Choroid plexus epithelial cell (primary cell): ENCODE measurements at regions not wholly inside any gene's neighbourhood (a gene's known extent, or its start where the extent isn't known, plus 50 kb on each side); places are given as distances from the start of the nearest gene placed in this dataset.
"Not testable (repeated sequence)": the region's sequence is repeated elsewhere in the genome, so short reads cannot be mapped to it uniquely, and the experiment has no call there.

Source experiments
- DNase-seq: peaks from one replicate; pipeline ENCODE4 v3.0.0-alpha.2; 2010; ENCODE audit warnings: low read depth
- H3K4me3 ChIP-seq: 2 replicates; pipeline ENCODE4 v1.5.1; 2011; ENCODE audit warnings: low read depth, mild to moderate bottlenecking, control low read depth, low read length, moderate library complexity
- CTCF ChIP-seq: conservative IDR thresholded peaks from 2 replicates; pipeline ENCODE4 v1.5.1; 2011; ENCODE audit warnings: low read depth, mild to moderate bottlenecking, control low read depth, inconsistent platforms, low read length, moderate library complexity

- DNase-seq = peak; percentile 90
- TF ChIP-seq CTCF = no peak
Observed at GRCh38 chr18:43780782-43781340, 503.6 kb upstream of the SYT4 start.

GRCh38 chr18:43785158-43785557 lies 507.9 kb upstream of the SYT4 start:
- no peak for TF ChIP-seq CTCF
- no peak overlapping the region for H3K4me3 ChIP-seq
- DNase-seq = no peak

More at GRCh38 chr18:43780782-43781340, 503.6 kb upstream of the SYT4 start:
- H3K4me3 ChIP-seq = no peak overlapping the region

GRCh38 chr18:43786893-43787292 lies 509.6 kb upstream of the SYT4 start:
- no peak for DNase-seq
- H3K4me3 ChIP-seq = no peak overlapping the region
- no peak for TF ChIP-seq CTCF

- H3K4me3 ChIP-seq, DNase-seq: not testable (repeated sequence)
Observed at GRCh38 chr18:43787721-43788120, 510.4 kb upstream of the SYT4 start.

- TF ChIP-seq CTCF = peak; percentile 60
- no peak overlapping the region for H3K4me3 ChIP-seq
- peak; percentile 62 for DNase-seq
Observed at GRCh38 chr18:43789234-43790000, 512.1 kb upstream of the SYT4 start.

GRCh38 chr18:43793910-43794309 lies 516.6 kb upstream of the SYT4 start:
- no peak overlapping the region for H3K4me3 ChIP-seq
- no peak for TF ChIP-seq CTCF
- no peak for DNase-seq

GRCh38 chr18:43794363-43794762 lies 517.1 kb upstream of the SYT4 start:
- no peak overlapping the region for H3K4me3 ChIP-seq
- no peak for DNase-seq
- no peak for TF ChIP-seq CTCF
